ENCODE measurements at regions not wholly inside any gene's neighbourhood (a gene's known extent, or its start where the extent isn't known, plus 50 kb on each side); places are given as distances from the start of the nearest gene placed in this dataset.
A peak's percentile ranks its signal among the peaks of the same experiment; 100 is the strongest.

GRCh38 chr4:71232846-71233245 lies 106.0 kb upstream of the SLC4A4 start:
- Histone ChIP-seq H3K36me3 (ENCODE audit: control insufficient read depth, insufficient read depth, low read length) (no peaks in the 10 kb centered on the region), H3K4me3 (replicated peaks in 1 of 4; ENCODE audit: control extremely low read depth in 1 of 4, insufficient read depth in 1 of 4, low read depth in 3 of 4, low read length in 4 of 4) (no peak overlapping the region), H3K4me2 (ENCODE audit: extremely low read depth, insufficient read depth, low read length) (no peak overlapping the region), H3K9ac (ENCODE audit: insufficient read depth, low read length) (no peak overlapping the region), H4K20me1 (ENCODE audit: control insufficient read depth, extremely low read depth, insufficient read depth, low read length) (no peaks in the 10 kb centered on the region), H3K79me2 (ENCODE audit: control insufficient read depth, insufficient read depth, low read length) (peaks cover 10% of the 10 kb centered on the region), H3K4me1 (ENCODE audit: control insufficient read depth, extremely low read depth, insufficient read depth, low read length) (peaks cover 26% of the 10 kb centered on the region), H3K9me3 (ENCODE audit: control insufficient read depth, insufficient read depth, low read depth, low read length) (no peaks in the 10 kb centered on the region), H2AFZ (ENCODE audit: low read length) (no peak overlapping the region), H3K27ac (ENCODE audit: insufficient read depth, low read length) (no peak overlapping the region), H3K27me3 (ENCODE audit: control insufficient read depth, insufficient read depth, low read length) (no peaks in the 10 kb centered on the region)
- TF ChIP-seq, protein P1, sequence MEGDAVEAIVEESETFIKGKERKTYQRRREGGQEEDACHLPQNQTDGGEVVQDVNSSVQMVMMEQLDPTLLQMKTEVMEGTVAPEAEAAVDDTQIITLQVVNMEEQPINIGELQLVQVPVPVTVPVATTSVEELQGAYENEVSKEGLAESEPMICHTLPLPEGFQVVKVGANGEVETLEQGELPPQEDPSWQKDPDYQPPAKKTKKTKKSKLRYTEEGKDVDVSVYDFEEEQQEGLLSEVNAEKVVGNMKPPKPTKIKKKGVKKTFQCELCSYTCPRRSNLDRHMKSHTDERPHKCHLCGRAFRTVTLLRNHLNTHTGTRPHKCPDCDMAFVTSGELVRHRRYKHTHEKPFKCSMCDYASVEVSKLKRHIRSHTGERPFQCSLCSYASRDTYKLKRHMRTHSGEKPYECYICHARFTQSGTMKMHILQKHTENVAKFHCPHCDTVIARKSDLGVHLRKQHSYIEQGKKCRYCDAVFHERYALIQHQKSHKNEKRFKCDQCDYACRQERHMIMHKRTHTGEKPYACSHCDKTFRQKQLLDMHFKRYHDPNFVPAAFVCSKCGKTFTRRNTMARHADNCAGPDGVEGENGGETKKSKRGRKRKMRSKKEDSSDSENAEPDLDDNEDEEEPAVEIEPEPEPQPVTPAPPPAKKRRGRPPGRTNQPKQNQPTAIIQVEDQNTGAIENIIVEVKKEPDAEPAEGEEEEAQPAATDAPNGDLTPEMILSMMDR (conservative IDR thresholded peaks at IDR 0.05 in 1 of 2, IDR thresholded peaks at IDR 0.05 in 1 of 2; ENCODE audit: low read depth in 1 of 2, low read length in 2 of 2): no peak
- TF ChIP-seq EZH2 (IDR thresholded peaks at IDR 0.05; ENCODE audit: low read length, missing control alignments): no peak
- no peak for DNase-seq (ENCODE audit: low read depth in 2 of 2)

- Histone ChIP-seq H3K4me1 (ENCODE audit: control insufficient read depth, extremely low read depth, insufficient read depth, low read length) (peaks cover 23% of the 10 kb centered on the region), H2AFZ (ENCODE audit: low read length) (no peak overlapping the region), H3K4me2 (ENCODE audit: extremely low read depth, insufficient read depth, low read length) (peak overlapping the region; percentile 41), H3K4me3 (replicated peaks in 1 of 4; ENCODE audit: control extremely low read depth in 1 of 4, insufficient read depth in 1 of 4, low read depth in 3 of 4, low read length in 4 of 4) (no peak overlapping the region), H4K20me1 (ENCODE audit: control insufficient read depth, extremely low read depth, insufficient read depth, low read length) (no peaks in the 10 kb centered on the region), H3K79me2 (ENCODE audit: control insufficient read depth, insufficient read depth, low read length) (peaks cover 8% of the 10 kb centered on the region), H3K9ac (ENCODE audit: insufficient read depth, low read length) (no peak overlapping the region), H3K36me3 (ENCODE audit: control insufficient read depth, insufficient read depth, low read length) (no peaks in the 10 kb centered on the region), H3K27ac (ENCODE audit: insufficient read depth, low read length) (no peak overlapping the region), H3K27me3 (ENCODE audit: control insufficient read depth, insufficient read depth, low read length) (no peaks in the 10 kb centered on the region), H3K9me3 (ENCODE audit: control insufficient read depth, insufficient read depth, low read depth, low read length) (no peaks in the 10 kb centered on the region)
- TF ChIP-seq, protein P1 (conservative IDR thresholded peaks at IDR 0.05 in 1 of 2, IDR thresholded peaks at IDR 0.05 in 1 of 2; ENCODE audit: low read depth in 1 of 2, low read length in 2 of 2): no peak
- TF ChIP-seq EZH2 (IDR thresholded peaks at IDR 0.05; ENCODE audit: low read length, missing control alignments): no peak
- peak in 1 of 2 donors; percentile 37 for DNase-seq (ENCODE audit: low read depth in 2 of 2)
These were observed 103.3 kb upstream of the SLC4A4 start for GRCh38 chr4:71235311-71236201.

DNA sequence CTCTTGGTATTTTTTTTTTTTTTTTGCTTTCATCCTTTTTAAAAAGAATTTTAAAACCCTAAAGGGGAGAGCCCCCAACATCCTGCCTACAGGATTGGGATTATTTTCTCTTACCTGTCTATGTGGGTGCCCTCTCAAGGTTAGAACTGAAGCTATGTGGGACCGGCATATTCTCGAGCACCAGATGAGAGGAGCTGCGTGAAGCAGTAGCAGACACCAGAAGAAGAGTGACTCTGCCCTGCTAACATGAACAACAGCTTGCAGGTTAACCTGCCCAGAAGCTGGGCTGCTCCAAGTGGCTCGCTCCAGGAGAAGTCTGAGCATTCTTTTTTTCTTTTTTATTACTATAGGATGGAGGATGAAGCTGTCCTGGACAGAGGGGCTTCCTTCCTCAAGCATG lies 102.6 kb upstream of the SLC4A4 start:
- Histone ChIP-seq H3K4me2 (ENCODE audit: extremely low read depth, insufficient read depth, low read length) (peak overlapping the region; percentile 45), H3K27me3 (ENCODE audit: control insufficient read depth, insufficient read depth, low read length) (no peaks in the 10 kb centered on the region), H2AFZ (ENCODE audit: low read length) (no peak overlapping the region), H3K27ac (ENCODE audit: insufficient read depth, low read length) (no peak overlapping the region), H3K36me3 (ENCODE audit: control insufficient read depth, insufficient read depth, low read length) (no peaks in the 10 kb centered on the region), H3K79me2 (ENCODE audit: control insufficient read depth, insufficient read depth, low read length) (peaks cover 8% of the 10 kb centered on the region), H3K9me3 (ENCODE audit: control insufficient read depth, insufficient read depth, low read depth, low read length) (no peaks in the 10 kb centered on the region), H3K9ac (ENCODE audit: insufficient read depth, low read length) (no peak overlapping the region), H4K20me1 (ENCODE audit: control insufficient read depth, extremely low read depth, insufficient read depth, low read length) (no peaks in the 10 kb centered on the region), H3K4me3 (replicated peaks in 1 of 4; ENCODE audit: control extremely low read depth in 1 of 4, insufficient read depth in 1 of 4, low read depth in 3 of 4, low read length in 4 of 4) (no peak overlapping the region), H3K4me1 (ENCODE audit: control insufficient read depth, extremely low read depth, insufficient read depth, low read length) (peaks cover 20% of the 10 kb centered on the region)
- TF ChIP-seq, protein P1 (conservative IDR thresholded peaks at IDR 0.05 in 1 of 2, IDR thresholded peaks at IDR 0.05 in 1 of 2; ENCODE audit: low read depth in 1 of 2, low read length in 2 of 2): no peak
- TF ChIP-seq EZH2 (IDR thresholded peaks at IDR 0.05; ENCODE audit: low read length, missing control alignments): no peak
- DNase-seq (ENCODE audit: low read depth in 2 of 2): no peak
